ENCODE measurements at regions not wholly inside any gene's neighbourhood (a gene's known extent, or its start where the extent isn't known, plus 50 kb on each side); places are given as distances from the start of the nearest gene placed in this dataset.

DNA sequence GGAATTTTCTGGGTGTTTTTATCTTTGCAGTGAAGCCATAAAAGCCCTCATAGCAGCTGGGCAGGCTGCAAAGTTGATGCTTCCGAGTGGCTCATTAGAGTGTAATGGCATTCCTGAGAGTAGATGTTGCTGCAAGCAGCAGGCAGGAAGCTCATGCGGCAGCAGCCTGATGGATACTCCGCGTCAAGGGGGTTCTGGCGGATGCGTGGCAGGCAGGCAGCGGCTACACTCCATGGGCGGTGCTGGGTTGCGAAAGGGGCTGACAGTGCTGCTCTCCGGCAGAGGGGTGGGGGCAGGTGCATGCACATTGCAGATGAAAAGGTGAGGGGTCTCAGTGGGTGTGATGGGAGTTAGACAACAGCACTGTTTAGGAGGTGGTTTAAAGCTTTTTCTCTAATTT is 93.2 kb upstream of the AJAP1 start:
- Histone ChIP-seq H3K4me3 (ENCODE audit: insufficient read depth, low read depth, low read length) (no peak overlapping the region), H3K27me3 (ENCODE audit: control insufficient read depth, insufficient read depth, low read length) (no peaks in the 10 kb centered on the region), H3K36me3 (replicated peaks; ENCODE audit: control insufficient read depth, insufficient read depth, low read length) (no peaks in the 10 kb centered on the region)
- peak; percentile 45 for DNase-seq

DNA sequence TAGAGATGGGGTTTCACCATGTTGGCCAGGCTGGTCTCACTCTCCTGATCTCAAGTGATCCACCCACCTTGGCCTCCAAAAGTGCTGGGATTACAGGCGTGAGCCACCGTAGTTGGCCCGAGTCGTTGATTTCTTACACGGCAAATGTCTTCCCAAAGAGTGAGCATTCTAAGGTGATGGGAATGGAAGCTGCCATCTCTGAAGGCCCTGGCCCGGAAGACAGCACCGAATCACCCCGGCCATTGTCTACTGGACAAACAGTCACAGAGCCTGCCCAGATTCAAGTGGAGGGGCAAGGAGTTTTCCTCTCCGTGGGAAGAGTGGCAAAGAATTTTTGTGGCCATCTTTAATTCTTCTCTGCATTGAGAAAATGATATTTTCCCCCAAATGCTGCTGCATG is 92.1 kb upstream of the AJAP1 start:
- no peaks in the 10 kb centered on the region for H3K27me3 ChIP-seq (ENCODE audit: control insufficient read depth, insufficient read depth, low read length)
- H3K4me3 ChIP-seq (ENCODE audit: insufficient read depth, low read depth, low read length): no peak overlapping the region
- DNase-seq: no peak
- no peaks in the 10 kb centered on the region for H3K36me3 ChIP-seq (replicated peaks; ENCODE audit: control insufficient read depth, insufficient read depth, low read length)

GRCh38 chr1:4563586-4563985 is 90.8 kb upstream of the AJAP1 start:
- H3K27me3 ChIP-seq (ENCODE audit: control insufficient read depth, insufficient read depth, low read length): no peaks in the 10 kb centered on the region
- no peak overlapping the region for H3K4me3 ChIP-seq (ENCODE audit: insufficient read depth, low read depth, low read length)
- H3K36me3 ChIP-seq (replicated peaks; ENCODE audit: control insufficient read depth, insufficient read depth, low read length): no peaks in the 10 kb centered on the region
- peak; percentile 35 for DNase-seq

DNA sequence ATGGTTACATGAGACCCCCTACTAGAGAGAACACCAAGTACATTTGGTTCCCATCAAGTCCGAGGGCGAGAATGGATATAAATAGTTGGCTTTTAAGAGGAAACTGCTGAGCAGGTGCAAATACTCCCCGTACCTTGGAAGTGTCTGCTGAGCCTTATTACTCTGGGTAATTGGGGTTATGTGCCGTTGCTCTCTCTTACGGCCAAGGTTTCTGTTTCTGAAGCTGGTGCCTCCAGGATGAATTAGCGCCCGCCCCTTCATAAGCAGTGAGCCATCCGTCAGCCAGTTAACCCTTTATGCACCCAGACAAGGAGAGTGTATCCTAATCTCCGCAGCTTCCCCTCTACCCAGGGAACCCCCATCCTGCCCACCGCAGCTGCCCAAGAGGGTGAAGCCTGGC is 90.4 kb upstream of the AJAP1 start:
- DNase-seq: peak; percentile 60
- Histone ChIP-seq H3K27me3 (ENCODE audit: control insufficient read depth, insufficient read depth, low read length) (no peaks in the 10 kb centered on the region), H3K4me3 (ENCODE audit: insufficient read depth, low read depth, low read length) (no peak overlapping the region), H3K36me3 (replicated peaks; ENCODE audit: control insufficient read depth, insufficient read depth, low read length) (no peaks in the 10 kb centered on the region)

DNA sequence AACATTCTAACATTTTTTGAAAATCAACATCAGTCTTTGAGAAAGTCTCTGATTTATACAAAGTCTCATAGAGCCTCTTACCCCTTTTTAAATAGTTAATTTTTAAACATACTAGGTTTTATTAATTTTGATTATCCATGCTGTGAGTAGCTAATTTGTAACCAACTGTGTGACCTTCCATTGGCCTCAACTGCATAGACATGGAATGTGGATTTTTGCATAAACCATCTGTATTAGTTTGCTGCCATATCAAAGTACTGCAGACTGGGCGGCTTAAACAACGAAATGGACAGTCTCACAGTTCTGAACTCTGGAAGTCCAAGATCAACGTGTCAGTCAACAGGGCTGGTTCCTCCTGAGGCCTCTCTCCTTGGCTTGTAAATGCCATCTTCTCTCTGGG is 89.2 kb upstream of the AJAP1 start:
- DNase-seq: no peak
- H3K27me3 ChIP-seq (ENCODE audit: control insufficient read depth, insufficient read depth, low read length): no peaks in the 10 kb centered on the region
- no peak overlapping the region for H3K4me3 ChIP-seq (ENCODE audit: insufficient read depth, low read depth, low read length)
- no peaks in the 10 kb centered on the region for H3K36me3 ChIP-seq (replicated peaks; ENCODE audit: control insufficient read depth, insufficient read depth, low read length)

DNA sequence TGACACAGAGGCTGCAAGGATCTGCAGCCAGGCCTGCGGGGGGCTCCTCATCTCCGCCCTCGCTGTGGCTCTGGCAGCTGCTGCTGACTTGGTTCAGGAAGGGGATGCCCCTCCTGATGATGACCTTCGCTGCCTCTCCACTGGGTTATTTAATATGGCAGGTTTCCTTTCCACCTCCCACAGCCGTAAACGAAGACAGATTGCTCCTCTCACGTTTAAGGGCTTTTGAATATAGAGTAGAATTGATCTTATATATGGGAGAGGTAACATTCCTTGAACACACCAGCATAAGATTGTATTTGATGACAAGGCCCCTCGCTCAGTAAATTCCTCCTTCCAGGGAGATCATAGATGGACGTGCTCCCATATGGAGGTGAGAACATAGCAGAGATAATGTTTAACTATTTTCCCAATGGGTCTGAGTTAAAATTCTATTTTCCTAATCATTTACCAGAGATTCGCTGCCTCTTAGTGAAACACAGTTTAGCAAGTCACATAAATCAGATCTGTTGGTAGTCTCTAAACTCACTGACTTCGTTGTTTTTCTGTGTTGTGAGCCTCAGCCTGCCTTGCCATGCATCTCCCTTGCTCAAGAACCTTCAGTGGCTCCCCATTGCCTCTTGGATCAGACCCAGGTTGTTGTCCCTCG is 88.5 kb upstream of the AJAP1 start:
- peak; percentile 33 for DNase-seq
- Histone ChIP-seq H3K36me3 (replicated peaks; ENCODE audit: control insufficient read depth, insufficient read depth, low read length) (no peaks in the 10 kb centered on the region), H3K4me3 (ENCODE audit: insufficient read depth, low read depth, low read length) (no peak overlapping the region), H3K27me3 (ENCODE audit: control insufficient read depth, insufficient read depth, low read length) (no peaks in the 10 kb centered on the region)

DNA sequence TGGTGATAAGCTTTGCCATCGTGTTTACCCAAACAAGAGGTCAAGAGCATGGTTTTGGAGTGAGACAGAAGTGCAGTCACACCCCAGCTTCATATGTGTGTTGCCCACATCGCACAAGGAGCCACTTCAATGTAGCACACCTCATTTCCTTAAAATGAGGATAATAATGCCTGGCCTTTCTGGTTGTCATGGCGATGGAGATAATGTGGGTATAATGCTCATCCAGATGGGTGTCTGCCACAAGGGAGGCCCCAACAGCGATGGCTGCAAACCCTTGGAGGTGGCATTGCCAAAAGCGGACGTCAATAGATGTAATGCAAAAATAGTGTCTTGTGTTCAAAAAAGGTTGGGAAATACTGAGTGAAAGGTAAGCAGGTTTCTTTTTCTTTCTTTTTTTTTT is 83.1 kb upstream of the AJAP1 start:
- Histone ChIP-seq H3K36me3 (replicated peaks; ENCODE audit: control insufficient read depth, insufficient read depth, low read length) (no peaks in the 10 kb centered on the region), H3K4me3 (ENCODE audit: insufficient read depth, low read depth, low read length) (no peak overlapping the region), H3K27me3 (ENCODE audit: control insufficient read depth, insufficient read depth, low read length) (no peaks in the 10 kb centered on the region)
- DNase-seq: no peak

DNA sequence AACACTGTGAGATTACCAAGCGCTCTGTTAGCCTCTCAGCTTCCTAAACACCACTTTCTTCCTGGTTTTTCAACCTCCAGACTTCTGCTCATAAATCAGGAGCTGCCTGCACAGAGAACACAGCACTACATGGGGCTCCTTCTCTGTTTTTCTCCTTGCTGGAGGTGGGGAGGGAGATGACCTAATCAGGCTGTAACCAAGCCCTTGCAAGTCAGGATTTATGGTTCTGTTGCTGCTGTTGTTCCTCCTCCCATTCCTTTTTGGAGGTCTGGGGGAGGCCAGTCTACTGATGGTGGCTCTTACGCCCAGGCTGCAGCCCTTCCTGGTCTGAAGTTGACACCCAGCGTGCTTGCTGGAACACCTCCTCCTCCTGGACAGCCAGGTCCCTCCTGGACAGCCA is 80.9 kb upstream of the AJAP1 start:
- no peak overlapping the region for H3K4me3 ChIP-seq (ENCODE audit: insufficient read depth, low read depth, low read length)
- no peaks in the 10 kb centered on the region for H3K36me3 ChIP-seq (replicated peaks; ENCODE audit: control insufficient read depth, insufficient read depth, low read length)
- no peak for DNase-seq
- H3K27me3 ChIP-seq (ENCODE audit: control insufficient read depth, insufficient read depth, low read length): no peaks in the 10 kb centered on the region

DNA sequence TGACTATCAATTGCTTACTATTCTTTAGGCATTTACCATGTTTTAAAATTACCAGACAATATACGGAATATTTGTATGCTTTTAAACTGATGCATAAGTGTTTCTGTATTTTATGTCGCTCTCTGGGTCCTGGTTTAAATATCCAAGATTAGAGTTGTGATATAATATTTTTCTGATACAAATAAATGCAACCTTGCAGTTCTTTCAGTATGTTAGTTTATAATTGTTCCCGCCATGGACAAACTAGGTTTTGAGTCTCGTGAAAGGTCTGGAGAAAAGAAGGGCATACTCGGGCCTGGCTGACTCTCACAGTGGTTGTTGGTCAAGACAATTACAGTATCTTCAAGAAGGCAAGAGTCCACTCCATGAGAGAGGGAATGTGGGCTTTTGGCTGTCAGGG is 72.6 kb upstream of the AJAP1 start:
- no peaks in the 10 kb centered on the region; the same call in 1 of the 2 replicates for H3K27me3 ChIP-seq (ENCODE audit: control insufficient read depth, insufficient read depth, low read length)
- H3K36me3 ChIP-seq (replicated peaks; ENCODE audit: control insufficient read depth, insufficient read depth, low read length): no peaks in the 10 kb centered on the region
- DNase-seq: no peak
- H3K4me3 ChIP-seq (ENCODE audit: insufficient read depth, low read depth, low read length): no peak overlapping the region

DNA sequence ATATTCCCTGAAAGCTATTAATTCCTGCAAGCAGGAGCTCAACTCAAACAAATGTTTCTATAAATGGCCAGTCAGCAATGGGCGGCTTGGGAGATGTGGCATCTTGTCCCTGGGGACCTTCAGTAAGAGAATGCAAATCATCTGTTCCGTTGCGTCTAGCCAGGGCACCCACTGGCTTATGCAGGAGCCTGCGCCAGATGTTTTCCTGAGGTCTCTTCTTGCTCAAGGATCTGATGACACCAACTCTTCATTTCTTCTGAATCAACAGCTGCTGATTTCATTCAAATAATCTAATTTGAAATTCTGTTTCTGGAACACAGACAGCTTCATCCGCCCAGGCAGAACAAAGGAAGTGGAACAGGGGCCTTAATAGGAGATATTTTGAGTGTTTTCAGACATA is 70.0 kb upstream of the AJAP1 start:
- no peaks in the 10 kb centered on the region; the same call in 1 of the 2 replicates for H3K27me3 ChIP-seq (ENCODE audit: control insufficient read depth, insufficient read depth, low read length)
- no peaks in the 10 kb centered on the region for H3K36me3 ChIP-seq (replicated peaks; ENCODE audit: control insufficient read depth, insufficient read depth, low read length)
- no peak for DNase-seq
- no peak overlapping the region for H3K4me3 ChIP-seq (ENCODE audit: insufficient read depth, low read depth, low read length)

DNA sequence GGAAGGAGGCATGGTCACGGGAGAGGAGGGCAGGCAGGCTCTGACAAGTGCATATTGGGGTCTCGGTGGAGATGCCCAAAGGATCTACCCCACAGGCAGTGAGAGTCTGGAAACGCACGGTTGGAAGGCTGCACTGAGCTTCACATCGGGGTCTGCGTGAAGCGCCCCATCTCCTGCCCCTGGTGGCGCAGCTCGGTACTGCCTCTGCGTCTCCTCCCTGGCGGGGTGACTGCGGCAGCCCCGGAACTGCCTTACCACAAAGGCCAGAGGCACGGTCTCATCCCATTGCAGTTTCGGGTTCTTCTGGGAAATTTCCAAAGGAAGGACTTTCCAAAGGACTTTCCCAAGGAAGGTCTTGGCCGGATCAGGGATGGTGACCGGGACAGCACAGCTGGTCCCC is 69.2 kb upstream of the AJAP1 start:
- H3K4me3 ChIP-seq (ENCODE audit: insufficient read depth, low read depth, low read length): no peak overlapping the region
- no peaks in the 10 kb centered on the region for H3K36me3 ChIP-seq (replicated peaks; ENCODE audit: control insufficient read depth, insufficient read depth, low read length)
- no peaks in the 10 kb centered on the region; the same call in 1 of the 2 replicates for H3K27me3 ChIP-seq (ENCODE audit: control insufficient read depth, insufficient read depth, low read length)
- DNase-seq: peak; percentile 92

DNA sequence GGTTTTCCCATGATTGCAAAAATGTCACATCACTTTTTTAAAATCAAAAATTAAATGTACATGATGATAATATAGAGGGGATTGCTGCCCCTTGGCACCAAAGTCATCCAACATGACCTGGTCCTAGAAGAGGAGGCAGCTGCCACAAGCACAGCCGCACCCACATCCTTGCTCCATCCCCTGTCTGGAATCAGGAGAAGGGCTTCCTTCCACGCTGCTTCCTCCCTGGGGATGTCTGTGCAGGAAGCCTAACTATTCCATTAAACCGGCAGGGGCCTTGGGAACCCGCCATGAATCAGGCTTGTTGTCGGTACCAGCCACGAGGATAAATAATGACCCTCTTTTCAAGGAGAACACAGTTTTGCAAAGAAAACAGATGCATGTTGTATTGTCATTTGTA is 68.7 kb upstream of the AJAP1 start:
- DNase-seq: no peak
- Histone ChIP-seq H3K4me3 (ENCODE audit: insufficient read depth, low read depth, low read length) (no peak overlapping the region), H3K27me3 (ENCODE audit: control insufficient read depth, insufficient read depth, low read length) (no peaks in the 10 kb centered on the region; the same call in 1 of the 2 replicates), H3K36me3 (replicated peaks; ENCODE audit: control insufficient read depth, insufficient read depth, low read length) (no peaks in the 10 kb centered on the region)

- H3K36me3 ChIP-seq (replicated peaks; ENCODE audit: control insufficient read depth, insufficient read depth, low read length): no peaks in the 10 kb centered on the region
- no peaks in the 10 kb centered on the region; the same call in 1 of the 2 replicates for H3K27me3 ChIP-seq (ENCODE audit: control insufficient read depth, insufficient read depth, low read length)
- H3K4me3 ChIP-seq (ENCODE audit: insufficient read depth, low read depth, low read length): no peak overlapping the region
- no peak for DNase-seq
Observed at GRCh38 chr1:4586611-4587160, 67.7 kb upstream of the AJAP1 start.

DNA sequence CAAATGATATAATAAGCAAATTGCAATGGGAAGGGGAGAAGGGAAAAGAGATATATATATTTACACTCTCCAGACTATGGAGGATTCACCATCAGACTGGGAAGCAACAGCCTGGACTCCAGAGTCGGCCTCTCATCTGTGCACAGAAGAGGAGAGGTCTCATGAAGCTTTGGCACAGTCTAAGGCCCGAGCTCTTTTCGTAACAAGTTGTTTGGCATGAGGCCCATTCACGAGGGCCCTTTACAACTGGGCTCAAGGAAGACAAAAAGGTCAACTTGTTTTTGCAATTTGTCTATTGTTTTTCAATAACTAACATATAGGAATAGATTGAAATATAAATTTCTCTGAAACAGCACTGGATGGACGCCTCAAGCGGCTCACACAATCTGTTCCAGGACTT is 66.7 kb upstream of the AJAP1 start:
- no peaks in the 10 kb centered on the region for H3K36me3 ChIP-seq (replicated peaks; ENCODE audit: control insufficient read depth, insufficient read depth, low read length)
- H3K27me3 ChIP-seq (ENCODE audit: control insufficient read depth, insufficient read depth, low read length): no peaks in the 10 kb centered on the region; the same call in 1 of the 2 replicates
- DNase-seq: no peak
- H3K4me3 ChIP-seq (ENCODE audit: insufficient read depth, low read depth, low read length): no peak overlapping the region

DNA sequence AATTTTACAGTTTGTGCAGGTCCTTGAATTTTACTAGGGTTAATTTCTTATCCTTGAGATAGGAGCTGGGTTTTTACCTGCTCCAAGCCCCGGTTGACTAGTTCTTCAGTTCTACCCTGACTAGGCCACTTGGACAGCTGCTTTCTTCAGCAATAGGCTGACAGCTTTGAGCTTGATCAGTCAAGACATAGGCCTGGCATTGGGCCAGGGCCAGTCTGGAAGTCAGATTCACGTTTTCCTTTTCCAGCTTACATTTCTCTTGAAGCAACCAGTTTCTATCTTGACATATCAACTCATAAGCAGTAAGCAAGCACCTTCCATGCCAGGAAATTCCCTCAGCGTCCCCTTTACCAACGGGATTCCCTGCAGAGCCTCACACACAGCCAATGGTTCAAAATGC is 63.7 kb upstream of the AJAP1 start:
- Histone ChIP-seq H3K4me3 (ENCODE audit: insufficient read depth, low read depth, low read length) (no peak overlapping the region), H3K27me3 (ENCODE audit: control insufficient read depth, insufficient read depth, low read length) (no peaks in the 10 kb centered on the region; the same call in 1 of the 2 replicates), H3K36me3 (replicated peaks; ENCODE audit: control insufficient read depth, insufficient read depth, low read length) (no peaks in the 10 kb centered on the region)
- DNase-seq: no peak

DNA sequence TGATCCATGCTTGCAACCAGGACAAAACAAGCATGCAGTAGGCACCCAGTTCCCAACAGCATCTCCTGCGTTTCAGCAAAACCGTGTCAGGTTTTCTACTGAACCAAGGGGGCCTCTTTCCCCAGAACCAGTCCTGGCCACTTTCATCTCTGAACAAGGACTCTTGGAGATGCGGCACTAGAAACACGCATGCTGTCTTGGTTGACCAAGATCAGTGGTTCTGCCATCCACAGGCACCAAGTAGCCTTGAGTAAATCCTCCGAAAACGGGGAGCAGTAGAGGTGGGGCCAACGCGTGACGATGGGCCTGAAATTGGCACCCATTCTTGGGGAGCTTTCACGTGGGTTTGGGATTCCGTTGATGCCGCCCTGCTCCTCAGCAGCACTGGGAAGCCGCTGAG is 62.5 kb upstream of the AJAP1 start:
- no peak for DNase-seq
- Histone ChIP-seq H3K4me3 (ENCODE audit: insufficient read depth, low read depth, low read length) (no peak overlapping the region), H3K36me3 (replicated peaks; ENCODE audit: control insufficient read depth, insufficient read depth, low read length) (no peaks in the 10 kb centered on the region), H3K27me3 (ENCODE audit: control insufficient read depth, insufficient read depth, low read length) (no peaks in the 10 kb centered on the region)
